ENCODE measurements at regions not wholly inside any gene's neighbourhood (a gene's known extent, or its start where the extent isn't known, plus 50 kb on each side); places are given as distances from the start of the nearest gene placed in this dataset.

DNA sequence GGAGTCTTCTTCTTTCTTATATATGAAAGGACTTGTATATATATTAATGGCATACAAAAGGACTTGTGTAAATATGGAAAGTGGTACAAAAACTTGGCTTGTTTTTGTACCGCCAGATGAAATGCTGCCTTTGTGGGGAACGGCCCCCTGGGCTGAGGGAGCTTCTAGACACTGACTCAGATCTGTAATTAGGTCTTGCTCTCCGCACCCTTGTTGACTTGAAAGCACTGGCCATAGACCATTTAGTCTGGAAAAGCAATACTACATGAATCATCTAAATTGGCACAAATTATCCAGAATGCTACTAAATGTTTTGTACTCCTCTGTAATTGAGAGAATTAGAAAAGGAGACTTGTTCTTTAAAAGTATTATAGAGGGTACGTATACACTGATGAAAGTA lies 399.9 kb upstream of the RGS6 start:
- TF ChIP-seq, protein P1, sequence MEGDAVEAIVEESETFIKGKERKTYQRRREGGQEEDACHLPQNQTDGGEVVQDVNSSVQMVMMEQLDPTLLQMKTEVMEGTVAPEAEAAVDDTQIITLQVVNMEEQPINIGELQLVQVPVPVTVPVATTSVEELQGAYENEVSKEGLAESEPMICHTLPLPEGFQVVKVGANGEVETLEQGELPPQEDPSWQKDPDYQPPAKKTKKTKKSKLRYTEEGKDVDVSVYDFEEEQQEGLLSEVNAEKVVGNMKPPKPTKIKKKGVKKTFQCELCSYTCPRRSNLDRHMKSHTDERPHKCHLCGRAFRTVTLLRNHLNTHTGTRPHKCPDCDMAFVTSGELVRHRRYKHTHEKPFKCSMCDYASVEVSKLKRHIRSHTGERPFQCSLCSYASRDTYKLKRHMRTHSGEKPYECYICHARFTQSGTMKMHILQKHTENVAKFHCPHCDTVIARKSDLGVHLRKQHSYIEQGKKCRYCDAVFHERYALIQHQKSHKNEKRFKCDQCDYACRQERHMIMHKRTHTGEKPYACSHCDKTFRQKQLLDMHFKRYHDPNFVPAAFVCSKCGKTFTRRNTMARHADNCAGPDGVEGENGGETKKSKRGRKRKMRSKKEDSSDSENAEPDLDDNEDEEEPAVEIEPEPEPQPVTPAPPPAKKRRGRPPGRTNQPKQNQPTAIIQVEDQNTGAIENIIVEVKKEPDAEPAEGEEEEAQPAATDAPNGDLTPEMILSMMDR (IDR thresholded peaks at IDR 0.05): no peak
- TF ChIP-seq POLR2AphosphoS5 (IDR thresholded peaks at IDR 0.05) (no peak), POLR2A (IDR thresholded peaks at IDR 0.05) (no peak), EP300 (IDR thresholded peaks at IDR 0.05) (no peak)

Measured in sigmoid colon (tissue), 4 donors.